ENCODE measurements at regions not wholly inside any gene's neighbourhood (a gene's known extent, or its start where the extent isn't known, plus 50 kb on each side); places are given as distances from the start of the nearest gene placed in this dataset.

GRCh38 chr17:53765129-53765528 is 57.6 kb upstream of the KIF2B start:
- TF ChIP-seq, protein P1, sequence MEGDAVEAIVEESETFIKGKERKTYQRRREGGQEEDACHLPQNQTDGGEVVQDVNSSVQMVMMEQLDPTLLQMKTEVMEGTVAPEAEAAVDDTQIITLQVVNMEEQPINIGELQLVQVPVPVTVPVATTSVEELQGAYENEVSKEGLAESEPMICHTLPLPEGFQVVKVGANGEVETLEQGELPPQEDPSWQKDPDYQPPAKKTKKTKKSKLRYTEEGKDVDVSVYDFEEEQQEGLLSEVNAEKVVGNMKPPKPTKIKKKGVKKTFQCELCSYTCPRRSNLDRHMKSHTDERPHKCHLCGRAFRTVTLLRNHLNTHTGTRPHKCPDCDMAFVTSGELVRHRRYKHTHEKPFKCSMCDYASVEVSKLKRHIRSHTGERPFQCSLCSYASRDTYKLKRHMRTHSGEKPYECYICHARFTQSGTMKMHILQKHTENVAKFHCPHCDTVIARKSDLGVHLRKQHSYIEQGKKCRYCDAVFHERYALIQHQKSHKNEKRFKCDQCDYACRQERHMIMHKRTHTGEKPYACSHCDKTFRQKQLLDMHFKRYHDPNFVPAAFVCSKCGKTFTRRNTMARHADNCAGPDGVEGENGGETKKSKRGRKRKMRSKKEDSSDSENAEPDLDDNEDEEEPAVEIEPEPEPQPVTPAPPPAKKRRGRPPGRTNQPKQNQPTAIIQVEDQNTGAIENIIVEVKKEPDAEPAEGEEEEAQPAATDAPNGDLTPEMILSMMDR (IDR thresholded peaks at IDR 0.05): no peak
- no peak for TF ChIP-seq POLR2A (IDR thresholded peaks at IDR 0.05)

Measured in esophagus squamous epithelium (tissue), 4 donors.